NT2/D1 (cell line): ENCODE measurements at regions not wholly inside any gene's neighbourhood (a gene's known extent, or its start where the extent isn't known, plus 50 kb on each side); places are given as distances from the start of the nearest gene placed in this dataset.

Source experiments
- YY1 ChIP-seq: IDR thresholded peaks from 2 replicates; pipeline ENCODE4 v1.6.1; 2011; ENCODE audit not compliant: insufficient read length, insufficient read depth
- ZNF274 ChIP-seq: IDR thresholded peaks from 2 replicates; pipeline ENCODE4 v1.6.1; 2011; ENCODE audit warnings: mild to moderate bottlenecking, low read depth, low read length

- no peak for TF ChIP-seq ZNF274
- TF ChIP-seq YY1, result no peak
Measured at GRCh38 chr5:25427240-25427639, 782.5 kb upstream of the CDH10 start.
